Right ventricle myocardium superior (tissue), 1 donor: ENCODE measurements at regions not wholly inside any gene's neighbourhood (a gene's known extent, or its start where the extent isn't known, plus 50 kb on each side); places are given as distances from the start of the nearest gene placed in this dataset.
"Not testable (repeated sequence)": the region's sequence is repeated elsewhere in the genome, so short reads cannot be mapped to it uniquely, and the experiment has no call there.

Experiments used
- ATAC-seq: fragments of 200-7000 bp; cut with Tn5 transposase; one replicate; pipeline ENCODE4 v1.9.1; 2020; ENCODE audit warnings: mild to moderate bottlenecking; ENCODE audit not compliant: poor library complexity
- DNase-seq: peaks from one replicate; pipeline ENCODE4 v3.0.0-alpha.2; 2020
- intact Hi-C: fragments of 100-400 bp; cut with DNase I; formaldehyde crosslinking; loops from one replicate; pipeline ENCODE4 v1.11.2; 2022
- donor health status: DM: no; HTN: yes; CAD: no; lungs with severe emphysema.

- ATAC-seq (no peak), DNase-seq (no peak)
- intact Hi-C loops, result no loop called here
Observed at GRCh38 chr14:101083564-101084435, 180.3 kb upstream of the RTL1 start.

- DNase-seq, result no peak
- no peak for ATAC-seq
- intact Hi-C loops, result no loop called here
Observed at GRCh38 chr14:101084436-101084826, 180.9 kb upstream of the RTL1 start.

GRCh38 chr14:101086926-101087325, 183.4 kb upstream of the RTL1 start:
- no peak for DNase-seq
- ATAC-seq, result no peak
- intact Hi-C loops, result no loop called here

GRCh38 chr14:101087614-101088394, 184.3 kb upstream of the RTL1 start:
- intact Hi-C loops, result no loop called here
- ATAC-seq (peak; percentile 15), DNase-seq (no peak)

- DNase-seq, result no peak
- intact Hi-C loops, result no loop called here
- no peak for ATAC-seq
Observed at GRCh38 chr14:101088395-101088667, 184.8 kb upstream of the RTL1 start.

- intact Hi-C loops, result no loop called here
- DNase-seq (no peak), ATAC-seq (no peak)
Observed at GRCh38 chr14:101088714-101089113, 185.2 kb upstream of the RTL1 start.

- DNase-seq, ATAC-seq, intact Hi-C loops: not testable (repeated sequence)
Observed at GRCh38 chr14:101090478-101090877, 187.0 kb upstream of the RTL1 start.

- intact Hi-C loops, result no loop called here
- DNase-seq, result no peak
- no peak for ATAC-seq
Observed at GRCh38 chr14:101090976-101091375, 187.5 kb upstream of the RTL1 start.

- ATAC-seq, DNase-seq, intact Hi-C loops: not testable (repeated sequence)
Observed at GRCh38 chr14:101094916-101095315, 191.4 kb upstream of the RTL1 start.

GRCh38 chr14:101096551-101096950, 193.0 kb upstream of the RTL1 start:
- intact Hi-C loops, result no loop called here
- no peak for DNase-seq
- ATAC-seq, result no peak

- no peak for ATAC-seq
- DNase-seq, result no peak
- intact Hi-C loops, result no loop called here
Observed at GRCh38 chr14:101097109-101097793, 193.7 kb upstream of the RTL1 start.

GRCh38 chr14:101098177-101098576, 194.7 kb upstream of the RTL1 start:
- intact Hi-C loops, result no loop called here
- ATAC-seq, result no peak
- no peak for DNase-seq

- intact Hi-C loops, result no loop called here
- no peak for DNase-seq
- no peak for ATAC-seq
Observed at GRCh38 chr14:101098641-101099040, 195.1 kb upstream of the RTL1 start.

GRCh38 chr14:101101456-101102056, 198.0 kb upstream of the RTL1 start:
- DNase-seq (no peak), ATAC-seq (no peak)
- intact Hi-C loops, result no loop called here

GRCh38 chr14:101102875-101103274, 199.4 kb upstream of the RTL1 start:
- ATAC-seq (no peak), DNase-seq (peak; percentile 36)

GRCh38 chr14:101103321-101103901, 199.9 kb upstream of the RTL1 start:
- ATAC-seq, result no peak
- intact Hi-C loops, result no loop called here

More at GRCh38 chr14:101102875-101103274, 199.4 kb upstream of the RTL1 start:
- intact Hi-C loops, result no loop called here

GRCh38 chr14:101104485-101104884, 201.0 kb upstream of the RTL1 start:
- intact Hi-C loops, result no loop called here
- DNase-seq, result no peak
- ATAC-seq, result no peak

More at GRCh38 chr14:101103321-101103901, 199.9 kb upstream of the RTL1 start:
- no peak for DNase-seq

GRCh38 chr14:101105045-101105444, 201.5 kb upstream of the RTL1 start:
- intact Hi-C loops, result no loop called here
- no peak for DNase-seq
- no peak for ATAC-seq
